H1 (cell line): ENCODE measurements at regions not wholly inside any gene's neighbourhood (a gene's known extent, or its start where the extent isn't known, plus 50 kb on each side); places are given as distances from the start of the nearest gene placed in this dataset.

Experiments used
- BRCA1 ChIP-seq: IDR thresholded peaks from 2 replicates; pipeline ENCODE4 v1.6.1; 2012; ENCODE audit warnings: low read depth, low read length, improper control_type of control experiment
- CEBPB ChIP-seq: IDR thresholded peaks from 2 replicates; pipeline ENCODE4 v1.6.1; 2012; ENCODE audit warnings: low read depth, low read length
- CTCF ChIP-seq, 3 experiments: IDR thresholded peaks; 1 replicate in 2 of 3; 2 replicates in 1 of 3; pipeline versions ENCODE4 v1.5.1 to v1.6.1; 2011; ENCODE audit warnings: low read length in 3 of 3, mild to moderate bottlenecking in 3 of 3, inconsistent platforms in 2 of 3, low read depth in 1 of 3, moderate library complexity in 1 of 3; ENCODE audit not compliant: insufficient read depth in 1 of 3; ENCODE audit errors: control extremely low read depth in 1 of 3
- EZH2 ChIP-seq: fragments of 200-600 bp; sonication (generic); IDR thresholded peaks from 2 replicates; pipeline ENCODE4 v1.7.1; 2012; ENCODE audit warnings: low read depth, mild to moderate bottlenecking, moderate library complexity, low read length, inconsistent platforms; ENCODE audit not compliant: severe bottlenecking
- GTF2F1 ChIP-seq: IDR thresholded peaks from 2 replicates; pipeline ENCODE4 v1.6.1; 2012; ENCODE audit warnings: low read depth, low read length, improper control_type of control experiment, borderline replicate concordance
- KDM5A ChIP-seq: fragments of 200-600 bp; IDR thresholded peaks from 2 replicates; pipeline ENCODE4 v1.7.1; 2012; ENCODE audit warnings: mild to moderate bottlenecking, low read length, inconsistent platforms, mixed read lengths
- MAFK ChIP-seq: IDR thresholded peaks from 2 replicates; pipeline ENCODE4 v1.6.1; 2012; ENCODE audit warnings: low read depth, mild to moderate bottlenecking, improper control_type of control experiment, low read length
- POLR2A ChIP-seq, 2 experiments: IDR thresholded peaks; 1 replicate in 1 of 2; 2 replicates in 1 of 2; pipeline ENCODE4 v1.6.1; 2011; ENCODE audit warnings: low read depth in 2 of 2, low read length in 2 of 2, mild to moderate bottlenecking in 2 of 2; ENCODE audit errors: control extremely low read depth in 1 of 2
- SAP30 ChIP-seq: fragments of 300-600 bp; sonication (generic); IDR thresholded peaks from 2 replicates; pipeline ENCODE4 v1.7.1; 2012; ENCODE audit warnings: low read length, moderate library complexity, mild to moderate bottlenecking, inconsistent platforms; ENCODE audit not compliant: insufficient read depth, insufficient replicate concordance
- SUZ12 ChIP-seq: fragments of 200-600 bp; sonication (generic); IDR thresholded peaks from 2 replicates; pipeline ENCODE4 v1.6.1; 2012; ENCODE audit warnings: mild to moderate bottlenecking, inconsistent platforms, low read length, moderate library complexity, mixed read lengths
- YY1 ChIP-seq: IDR thresholded peaks from 2 replicates; pipeline ENCODE4 v1.6.1; 2011; ENCODE audit warnings: low read depth, mild to moderate bottlenecking, low read length
- ZNF274 ChIP-seq: IDR thresholded peaks from 2 replicates; pipeline ENCODE4 v1.7.0; 2012; ENCODE audit warnings: low read length, borderline replicate concordance; ENCODE audit errors: extremely low read depth
- TF ChIP-seq, protein P1 (sequence below): IDR thresholded peaks from 2 replicates; pipeline ENCODE4 v1.6.1; 2012; ENCODE audit warnings: inconsistent platforms

- TF ChIP-seq ZNF274 (no peak), EZH2 (no peak), CTCF (IDR thresholded peaks at IDR 0.05; ENCODE audit: control extremely low read depth in 1 of 3, insufficient read depth in 1 of 3, low read depth in 1 of 3, low read length in 3 of 3) (no peak), MAFK (no peak), CEBPB (no peak), POLR2A (IDR thresholded peaks at IDR 0.05; ENCODE audit: control extremely low read depth in 1 of 2, low read depth in 2 of 2, low read length in 2 of 2) (no peak), YY1 (no peak), KDM5A (no peak), BRCA1 (no peak), SUZ12 (no peak), SAP30 (no peak), GTF2F1 (no peak)
- TF ChIP-seq, protein P1, sequence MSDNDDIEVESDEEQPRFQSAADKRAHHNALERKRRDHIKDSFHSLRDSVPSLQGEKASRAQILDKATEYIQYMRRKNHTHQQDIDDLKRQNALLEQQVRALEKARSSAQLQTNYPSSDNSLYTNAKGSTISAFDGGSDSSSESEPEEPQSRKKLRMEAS, result no peak
These were observed 63.0 kb upstream of the ANKRD34C start for GRCh38 chr15:79219393-79220056.
